H1 (cell line): ENCODE measurements at regions not wholly inside any gene's neighbourhood (a gene's known extent, or its start where the extent isn't known, plus 50 kb on each side); places are given as distances from the start of the nearest gene placed in this dataset.
A peak's percentile ranks its signal among the peaks of the same experiment; 100 is the strongest.

Experiments used
- CTCF ChIA-PET: fragments of 300-600 bp; sonication (Branson Sonifier 250); formaldehyde crosslinking; loops from one replicate; lab custom pipeline; 2021; ENCODE audit not compliant: partially characterized antibody; lab: Charles Lee
- POLR2A ChIA-PET: fragments of 300-600 bp; sonication (Branson Sonifier 250); formaldehyde crosslinking; loops from one replicate; lab custom pipeline; 2021; ENCODE audit warnings: inconsistent platforms; ENCODE audit not compliant: partially characterized antibody; lab: Charles Lee
- DNase-seq, 2 experiments: peaks; one replicate each; pipeline versions ENCODE4 v3.0.0 to v3.0.0-alpha.2; 2010 to 2022; ENCODE audit warnings: low spot score in 2 of 2, low read depth in 1 of 2, mixed read lengths in 1 of 2
- FAIRE-seq: peaks from 2 replicates; lab custom pipeline; 2011; peaks lifted over from hg19 to GRCh38; lab: Jason Lieb, UNC
- H2AFZ ChIP-seq: 2 replicates; pipeline ENCODE4 v1.8.1; 2012; ENCODE audit warnings: low read length, inconsistent platforms
- H2AK5ac ChIP-seq: 2 replicates; pipeline ENCODE4 v1.6.1; 2013; ENCODE audit warnings: low read depth, low read length
- H2BK120ac ChIP-seq: replicated peaks from 2 replicates; pipeline ENCODE3; 2013; ENCODE audit warnings: low read depth, low read length, inconsistent platforms
- H2BK12ac ChIP-seq: 2 replicates; pipeline ENCODE4 v1.6.1; 2013; ENCODE audit warnings: low read depth, low read length
- H2BK15ac ChIP-seq: 2 replicates; pipeline ENCODE4 v1.6.1; 2013; ENCODE audit warnings: low read length
- H2BK20ac ChIP-seq: 2 replicates; pipeline ENCODE4 v1.6.1; 2013; ENCODE audit warnings: low read length
- H2BK5ac ChIP-seq: 2 replicates; pipeline ENCODE4 v1.6.1; 2013; ENCODE audit warnings: low read depth, low read length
- H3K14ac ChIP-seq: 2 replicates; pipeline ENCODE4 v1.6.1; 2013; ENCODE audit warnings: inconsistent platforms; ENCODE audit not compliant: insufficient read length
- H3K18ac ChIP-seq: 2 replicates; pipeline ENCODE4 v1.6.1; 2013; ENCODE audit warnings: low read length; ENCODE audit errors: extremely low read depth
- H3K23ac ChIP-seq: 2 replicates; pipeline ENCODE4 v1.6.1; 2013; ENCODE audit warnings: inconsistent platforms; ENCODE audit not compliant: insufficient read length
- H3K23me2 ChIP-seq: 2 replicates; pipeline ENCODE4 v1.6.1; 2013; ENCODE audit warnings: low read depth, low read length
- H3K27ac ChIP-seq: 2 replicates; pipeline ENCODE4 v1.6.1; 2011; ENCODE audit warnings: low read depth, low read length, inconsistent platforms
- H3K27me3 ChIP-seq, 4 experiments: replicated peaks in 1 of 4; 1 replicate in 1 of 4; 2 replicates in 3 of 4; pipeline versions ENCODE4 v1.6.1 to v1.8.1; 2011 to 2013; ENCODE audit warnings: low read length in 3 of 4, mild to moderate bottlenecking in 3 of 4, inconsistent platforms in 2 of 4, mixed read lengths in 2 of 4, moderate library complexity in 1 of 4; ENCODE audit not compliant: control insufficient read depth in 3 of 4, insufficient read depth in 3 of 4; ENCODE audit errors: extremely low read depth in 1 of 4
- H3K36me3 ChIP-seq, 4 experiments: 2 replicates each; pipeline versions ENCODE4 v1.6.1 to v1.8.1; 2011 to 2013; ENCODE audit warnings: mild to moderate bottlenecking in 4 of 4, low read length in 3 of 4, moderate library complexity in 2 of 4, control low read depth in 1 of 4, inconsistent platforms in 1 of 4; ENCODE audit not compliant: insufficient read depth in 4 of 4, control insufficient read depth in 2 of 4
- H3K4ac ChIP-seq: replicated peaks from 2 replicates; pipeline ENCODE3; 2013; ENCODE audit warnings: low read length, low read depth, mixed read lengths, inconsistent platforms; ENCODE audit not compliant: insufficient read length
- H3K4me1 ChIP-seq, 4 experiments: replicated peaks in 1 of 4; 1 replicate in 1 of 4; 2 replicates in 3 of 4; pipeline versions ENCODE4 v1.6.1 to v1.8.1; 2011 to 2013; ENCODE audit warnings: low read length in 3 of 4, inconsistent platforms in 2 of 4, mixed read lengths in 1 of 4; ENCODE audit not compliant: insufficient read depth in 4 of 4, control insufficient read depth in 3 of 4
- H3K4me2 ChIP-seq, 2 experiments: 2 replicates each; pipeline versions ENCODE4 v1.6.1 to v1.8.1; 2011 to 2013; ENCODE audit warnings: low read depth in 2 of 2, low read length in 2 of 2, control low read depth in 1 of 2, inconsistent platforms in 1 of 2, mild to moderate bottlenecking in 1 of 2; ENCODE audit not compliant: insufficient read depth in 1 of 2
- H3K4me3 ChIP-seq, 4 experiments: fragments of 200-600, 300-600 bp in 1 of 4; sonication (generic), shearing (Covaris generic), sonication (Bioruptor Twin) in 1 of 4; 2 replicates each; pipeline versions ENCODE4 v1.5.1 to v1.8.1; 2011 to 2016; ENCODE audit warnings: low read length in 4 of 4, low read depth in 3 of 4, control low read depth in 2 of 4, inconsistent platforms in 2 of 4, mild to moderate bottlenecking in 2 of 4, mixed read lengths in 1 of 4, moderate library complexity in 1 of 4; ENCODE audit not compliant: insufficient read depth in 2 of 4; ENCODE audit errors: extremely low read depth in 1 of 4
- H3K56ac ChIP-seq: replicated peaks from 2 replicates; pipeline ENCODE3; 2013; ENCODE audit warnings: low read depth, mild to moderate bottlenecking, mixed read lengths, low read length, inconsistent platforms; ENCODE audit not compliant: insufficient read length
- H3K79me1 ChIP-seq: 2 replicates; pipeline ENCODE4 v1.6.1; 2013; ENCODE audit warnings: low read depth, low read length, control low read depth
- H3K79me2 ChIP-seq, 2 experiments: 2 replicates each; pipeline versions ENCODE4 v1.6.1 to v1.8.1; 2012 to 2013; ENCODE audit warnings: low read length in 2 of 2, mild to moderate bottlenecking in 2 of 2, inconsistent platforms in 1 of 2; ENCODE audit not compliant: insufficient read depth in 2 of 2, control insufficient read depth in 1 of 2
- H3K9ac ChIP-seq, 4 experiments: replicated peaks in 1 of 4; 1 replicate in 1 of 4; 2 replicates in 3 of 4; pipeline versions ENCODE4 v1.6.1 to v1.8.1; 2011 to 2013; ENCODE audit warnings: low read depth in 3 of 4, low read length in 3 of 4, control low read depth in 2 of 4, mild to moderate bottlenecking in 2 of 4, moderate library complexity in 2 of 4, inconsistent platforms in 1 of 4; ENCODE audit errors: extremely low read depth in 1 of 4
- H3K9me3 ChIP-seq, 2 experiments: 2 replicates each; pipeline versions ENCODE4 v1.6.1 to v1.8.1; 2012 to 2013; ENCODE audit warnings: mild to moderate bottlenecking in 2 of 2, moderate library complexity in 2 of 2, control low read depth in 1 of 2, inconsistent platforms in 1 of 2, low read depth in 1 of 2, low read length in 1 of 2, mixed read lengths in 1 of 2; ENCODE audit not compliant: insufficient read depth in 2 of 2
- H4K20me1 ChIP-seq, 2 experiments: replicated peaks in 1 of 2; 2 replicates each; pipeline versions ENCODE3 to v1.8.1; 2011 to 2013; ENCODE audit warnings: inconsistent platforms in 2 of 2, low read length in 2 of 2, mild to moderate bottlenecking in 1 of 2; ENCODE audit not compliant: insufficient read depth in 2 of 2, control insufficient read depth in 1 of 2
- H4K5ac ChIP-seq: 2 replicates; pipeline ENCODE4 v1.6.1; 2013; ENCODE audit warnings: low read length, low read depth, mixed read lengths, inconsistent platforms; ENCODE audit not compliant: insufficient read length
- H4K8ac ChIP-seq: 2 replicates; pipeline ENCODE4 v1.8.0; 2013; ENCODE audit warnings: mild to moderate bottlenecking, moderate library complexity, low read length, inconsistent platforms; ENCODE audit not compliant: insufficient read depth; ENCODE audit errors: extremely low read depth
- H4K91ac ChIP-seq: replicated peaks from 2 replicates; pipeline ENCODE3; 2013; ENCODE audit warnings: low read length, mixed read lengths, inconsistent platforms; ENCODE audit not compliant: insufficient read length
- BRCA1 ChIP-seq: IDR thresholded peaks from 2 replicates; pipeline ENCODE4 v1.6.1; 2012; ENCODE audit warnings: low read depth, low read length, improper control_type of control experiment
- CTCF ChIP-seq, 3 experiments: IDR thresholded peaks; 1 replicate in 2 of 3; 2 replicates in 1 of 3; pipeline versions ENCODE4 v1.5.1 to v1.6.1; 2011; ENCODE audit warnings: low read length in 3 of 3, mild to moderate bottlenecking in 3 of 3, inconsistent platforms in 2 of 3, low read depth in 1 of 3, moderate library complexity in 1 of 3; ENCODE audit not compliant: insufficient read depth in 1 of 3; ENCODE audit errors: control extremely low read depth in 1 of 3
- RAD21 ChIP-seq, 2 experiments: IDR thresholded peaks in 1 of 2; conservative IDR thresholded peaks in 1 of 2; 2 replicates each; pipeline ENCODE4 v1.6.1; 2011; ENCODE audit warnings: low read depth in 2 of 2, low read length in 2 of 2, improper control_type of control experiment in 1 of 2, inconsistent platforms in 1 of 2, mild to moderate bottlenecking in 1 of 2, moderate library complexity in 1 of 2
- WGBS, 2 experiments: shearing (Covaris generic) in 1 of 2; methylation state at CpG; one replicate each; pipeline versions ENCODE4 v1.1.6 to v1.1.7; 2013 to 2015; ENCODE audit warnings: low lambda C conversion rate in 2 of 2, mixed read lengths in 2 of 2, inconsistent platforms in 1 of 2, low coverage in 1 of 2, missing lambda C conversion rate in 1 of 2; ENCODE audit not compliant: insufficient replicate concordance in 2 of 2, insufficient coverage in 1 of 2, insufficient read length in 1 of 2; ENCODE audit errors: extremely low coverage in 1 of 2, missing lambda C conversion rate in 1 of 2; 5-methylcytosine and 5-hydroxymethylcytosine counted together

GRCh38 chr2:7427293-7428060 lies 510.3 kb downstream of the RNF144A start:
- H4K5ac ChIP-seq = no peak overlapping the region
- no peak overlapping the region for H4K8ac ChIP-seq
- DNase-seq (peak in 1 of 2 experiments; percentile 19), FAIRE-seq (peak; percentile 90)
- H2BK20ac ChIP-seq = peak overlapping the region; percentile 62; the same call in 1 of the 2 replicates
- no peaks in the 10 kb centered on the region for H3K79me1 ChIP-seq
- H3K36me3 ChIP-seq = no peaks in the 10 kb centered on the region
- H3K18ac ChIP-seq = no peak overlapping the region
- no peak overlapping the region for H3K23ac ChIP-seq
- H3K14ac ChIP-seq = no peak overlapping the region
- TF ChIP-seq RAD21 (IDR thresholded peaks at IDR 0.05 in 1 of 2, conservative IDR thresholded peaks at IDR 0.05 in 1 of 2; ENCODE audit: low read depth in 2 of 2, low read length in 2 of 2) (peak; percentile 87 to 92), CTCF (IDR thresholded peaks at IDR 0.05; ENCODE audit: control extremely low read depth in 1 of 3, insufficient read depth in 1 of 3, low read depth in 1 of 3, low read length in 3 of 3) (peak in 2 of 3 experiments; percentile 58 to 71; a peak in 3 of 4 replicates), BRCA1 (no peak)
- H2AFZ ChIP-seq = no peak overlapping the region
- peak overlapping the region; percentile 90; the same call in 1 of the 2 replicates for H2BK5ac ChIP-seq
- H3K27me3 ChIP-seq = peaks cover 0 to 2% (median 0%) of the 10 kb centered on the region in 4 experiments; a peak in 1 of 7 replicates
- no peak overlapping the region for H3K4me3 ChIP-seq
- H2AK5ac ChIP-seq = no peak overlapping the region
- H3K56ac ChIP-seq = no peak overlapping the region
- H3K27ac ChIP-seq = no peak overlapping the region
- ChIA-PET POLR2A (interaction anchor here (1.0 to 1.3 kb wide), 3 partner anchors 452 to 460 kb away, joined by 3 read pairs; no protein-coding TSS in a partner anchor), CTCF (interaction anchor here (0.6 to 2.2 kb wide), 38 partner anchors 9 to 1332 kb away, joined by 3 to 24 read pairs (median 3); no protein-coding TSS in a partner anchor)
- no peaks in the 10 kb centered on the region for H4K20me1 ChIP-seq
- H3K4ac ChIP-seq = no peak overlapping the region
- no peak overlapping the region for H2BK12ac ChIP-seq
- H3K79me2 ChIP-seq = no peaks in the 10 kb centered on the region
- H3K9ac ChIP-seq = no peak overlapping the region
- H3K4me1 ChIP-seq = peaks cover 8 to 20% (median 9%) of the 10 kb centered on the region in 4 experiments
- H3K4me2 ChIP-seq = no peak overlapping the region
- no peak overlapping the region; the same call in 1 of the 2 replicates for H2BK15ac ChIP-seq
- peak overlapping the region; percentile 93 for H4K91ac ChIP-seq
- H3K23me2 ChIP-seq = peaks cover 4% of the 10 kb centered on the region; the same call in 1 of the 2 replicates
- no peaks in the 10 kb centered on the region for H3K9me3 ChIP-seq
- 67% methylated on average over 8 of the region's 8 CpGs; no CpG with 5 or more reads in 1 of the 2 experiments for WGBS, 2 experiments
- peak overlapping the region; percentile 79 for H2BK120ac ChIP-seq
